GM12878 (cell line): ENCODE measurements at regions not wholly inside any gene's neighbourhood (a gene's known extent, or its start where the extent isn't known, plus 50 kb on each side); places are given as distances from the start of the nearest gene placed in this dataset.

ENCODE experiments used
- ATAC-seq: fragments of 200-7000 bp; cut with Tn5 transposase; 3 replicates; pipeline ENCODE4 v1.9.1; 2020; ENCODE audit warnings: mild to moderate bottlenecking, moderate library complexity
- BruUV-seq: library from RNA; stranded (reverse); fragments of 400-500 nt; replicated peaks from 2 replicates; lab custom pipeline; 2021; lab: Mats Ljungman, UMichigan
- CTCF ChIA-PET: fragments of 300-600 bp; sonication (Branson Sonifier 250); formaldehyde crosslinking; extraction: SDS; loops from one replicate; lab custom pipeline; 2021; ENCODE audit warnings: inconsistent platforms; lab: Yijun Ruan, JAX
- POLR2A ChIA-PET: fragments of 350-600 bp; formaldehyde crosslinking; extraction: SDS; loops from one replicate; lab custom pipeline; 2021; ENCODE audit warnings: inconsistent platforms; lab: Charles Lee
- RAD21 ChIA-PET: fragments of 300-600 bp; sonication (Branson Sonifier 250); formaldehyde crosslinking; loops from one replicate; lab custom pipeline; 2023; ENCODE audit warnings: antibody characterized with exemption; ENCODE audit not compliant: unreplicated experiment; lab: Charles Lee
- SMC1A ChIA-PET: fragments of 300-600 bp; sonication (Branson Sonifier 250); formaldehyde crosslinking; loops from one replicate; lab custom pipeline; 2023; ENCODE audit not compliant: unreplicated experiment, uncharacterized antibody; lab: Charles Lee
- DNase-seq: peaks from one replicate; pipeline ENCODE4 v3.0.0-alpha.2; 2011; ENCODE audit warnings: low read depth, low spot score
- FAIRE-seq: peaks from 3 replicates; lab custom pipeline; 2011; peaks lifted over from hg19 to GRCh38; lab: Jason Lieb, UNC
- H2AFZ ChIP-seq: 2 replicates; pipeline ENCODE4 v1.6.0; 2011; ENCODE audit warnings: low read depth, low read length, control low read depth; ENCODE audit not compliant: control insufficient read depth
- H3K27ac ChIP-seq: 2 replicates; pipeline ENCODE4 v1.5.1; 2011; ENCODE audit warnings: control low read depth; ENCODE audit not compliant: control insufficient read depth, insufficient read depth
- H3K27me3 ChIP-seq, 2 experiments: replicated peaks in 1 of 2; 2 replicates each; pipeline versions ENCODE4 v1.6.0 to v1.6.1; 2011; ENCODE audit warnings: low read length in 1 of 2; ENCODE audit not compliant: control insufficient read depth in 2 of 2, insufficient read depth in 2 of 2
- H3K36me3 ChIP-seq, 2 experiments: 2 replicates each; pipeline ENCODE4 v1.5.1; 2011; ENCODE audit warnings: low read length in 1 of 2; ENCODE audit not compliant: control insufficient read depth in 2 of 2, insufficient read depth in 2 of 2
- H3K4me1 ChIP-seq: 2 replicates; pipeline ENCODE4 v1.6.1; 2011; ENCODE audit warnings: mild to moderate bottlenecking, low read length, moderate library complexity, mixed read lengths; ENCODE audit not compliant: control insufficient read depth, insufficient read depth
- H3K4me2 ChIP-seq: 2 replicates; pipeline ENCODE4 v1.6.0; 2011; ENCODE audit warnings: control low read depth; ENCODE audit not compliant: control insufficient read depth, insufficient read depth
- H3K4me3 ChIP-seq: fragments of 200-600 bp; sonication (generic); 2 replicates; pipeline ENCODE4 v1.5.1; 2016
- H3K79me2 ChIP-seq: 2 replicates; pipeline ENCODE4 v1.6.0; 2011; ENCODE audit warnings: low read length; ENCODE audit not compliant: control insufficient read depth, insufficient read depth
- H3K9ac ChIP-seq: 2 replicates; pipeline ENCODE4 v1.8.0; 2011; ENCODE audit warnings: low read length, control low read depth, mixed read lengths; ENCODE audit not compliant: control insufficient read depth, insufficient read depth
- H3K9me3 ChIP-seq: replicated peaks from 3 replicates; pipeline ENCODE4 v1.5.1; 2011; ENCODE audit warnings: mild to moderate bottlenecking, low read length; ENCODE audit not compliant: control insufficient read depth, insufficient read depth
- H4K20me1 ChIP-seq: 2 replicates; pipeline ENCODE4 v1.6.0; 2011; ENCODE audit not compliant: control insufficient read depth, insufficient read depth
- ASH2L ChIP-seq: fragments of 300-600, 200-600 bp; sonication (generic); IDR thresholded peaks from 2 replicates; pipeline ENCODE4 v1.6.1; 2017; ENCODE audit warnings: low read depth, mild to moderate bottlenecking, borderline replicate concordance
- BMI1 ChIP-seq: fragments of 450-650 bp; IDR thresholded peaks from 2 replicates; pipeline ENCODE4 v1.6.1; 2016; ENCODE audit warnings: mild to moderate bottlenecking, moderate library complexity, borderline replicate concordance
- ESRRA ChIP-seq: IDR thresholded peaks from 2 replicates; pipeline ENCODE4 v1.6.1; 2012; ENCODE audit warnings: mild to moderate bottlenecking, low read length, improper control_type of control experiment
- IKZF2 ChIP-seq, 2 experiments: fragments of 450-650 bp; IDR thresholded peaks; 2 replicates each; pipeline ENCODE4 v1.6.1; 2017; ENCODE audit warnings: mild to moderate bottlenecking in 2 of 2, moderate library complexity in 2 of 2
- LARP7 ChIP-seq: fragments of 450-650 bp; IDR thresholded peaks from 2 replicates; pipeline ENCODE4 v1.6.1; 2017; ENCODE audit warnings: mild to moderate bottlenecking
- NRF1 ChIP-seq: conservative IDR thresholded peaks from 2 replicates; pipeline ENCODE4 v1.6.1; 2011; ENCODE audit warnings: mild to moderate bottlenecking, low read depth, low read length, improper control_type of control experiment
- POLR2AphosphoS2 ChIP-seq: IDR thresholded peaks from 2 replicates; pipeline ENCODE4 v1.6.1; 2011; ENCODE audit warnings: low read depth, mild to moderate bottlenecking, low read length, improper control_type of control experiment, moderate library complexity
- RELA ChIP-seq: fragments of 450-650 bp; IDR thresholded peaks from 2 replicates; pipeline ENCODE4 v1.8.0; 2014; ENCODE audit warnings: borderline replicate concordance; ENCODE audit not compliant: partially characterized antibody
- RUNX3 ChIP-seq: IDR thresholded peaks from 2 replicates; pipeline ENCODE4 v1.6.1; 2012; ENCODE audit warnings: low read length, inconsistent platforms
- SMC3 ChIP-seq: IDR thresholded peaks from 2 replicates; pipeline ENCODE4 v1.6.1; 2011; ENCODE audit warnings: low read length, improper control_type of control experiment, borderline replicate concordance
- TCF12 ChIP-seq: IDR thresholded peaks from 2 replicates; pipeline ENCODE4 v1.6.1; 2011; ENCODE audit warnings: low read depth, mild to moderate bottlenecking, low read length
- ZNF384 ChIP-seq: IDR thresholded peaks from 2 replicates; pipeline ENCODE4 v1.6.1; 2012; ENCODE audit warnings: low read depth, mild to moderate bottlenecking, low read length, improper control_type of control experiment, borderline replicate concordance
- in situ Hi-C: fragments of 300-500 bp; cut with MboI; formaldehyde crosslinking; loops from 9 replicates; pipeline ENCODE4 v1.14.3; 2018; ENCODE audit warnings: mixed read lengths
- intact Hi-C: fragments of 100-400 bp; cut with micrococcal nuclease; formaldehyde crosslinking; loops from one replicate; pipeline ENCODE4 v1.14.2; 2022; ENCODE audit not compliant: unreplicated experiment
- TF ChIP-seq, protein P1 (sequence below): fragments of 450-650 bp; IDR thresholded peaks from 2 replicates; pipeline ENCODE4 v1.6.1; 2017; ENCODE audit warnings: low read depth, mild to moderate bottlenecking, moderate library complexity
- TF ChIP-seq, protein P2 (sequence below): fragments of 450-650 bp; IDR thresholded peaks from 2 replicates; pipeline ENCODE4 v1.6.1; 2018; ENCODE audit warnings: mild to moderate bottlenecking, low read depth, moderate library complexity; ENCODE audit not compliant: partially characterized antibody
- TF ChIP-seq, protein P3 (sequence below): fragments of 450-650 bp; IDR thresholded peaks from 2 replicates; pipeline ENCODE4 v1.6.1; 2017; ENCODE audit warnings: mild to moderate bottlenecking, low read depth, inconsistent platforms; ENCODE audit not compliant: poor library complexity, severe bottlenecking

DNA sequence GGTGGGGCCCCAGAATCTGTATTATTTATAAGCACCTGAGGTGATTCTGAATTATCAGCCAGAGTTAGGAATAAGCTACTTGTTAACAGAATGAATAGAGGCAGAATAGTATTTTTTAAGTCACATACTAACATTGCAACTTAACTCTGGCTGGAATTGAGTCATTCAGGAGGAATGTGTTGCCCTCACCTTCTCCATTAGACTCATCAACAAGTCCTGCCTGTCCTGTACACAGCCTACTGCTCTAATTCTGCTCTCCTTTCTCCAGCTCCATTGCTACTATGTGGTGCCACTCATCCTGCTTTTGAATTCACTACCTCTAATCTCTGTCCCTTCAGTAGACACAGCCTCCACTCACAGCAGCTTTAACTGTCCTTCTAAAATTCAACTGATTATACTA, 669.4 kb downstream of the DHX35 start:
- ATAC-seq (no peak), DNase-seq (no peak), FAIRE-seq (no peak)
- TF ChIP-seq, protein P1, sequence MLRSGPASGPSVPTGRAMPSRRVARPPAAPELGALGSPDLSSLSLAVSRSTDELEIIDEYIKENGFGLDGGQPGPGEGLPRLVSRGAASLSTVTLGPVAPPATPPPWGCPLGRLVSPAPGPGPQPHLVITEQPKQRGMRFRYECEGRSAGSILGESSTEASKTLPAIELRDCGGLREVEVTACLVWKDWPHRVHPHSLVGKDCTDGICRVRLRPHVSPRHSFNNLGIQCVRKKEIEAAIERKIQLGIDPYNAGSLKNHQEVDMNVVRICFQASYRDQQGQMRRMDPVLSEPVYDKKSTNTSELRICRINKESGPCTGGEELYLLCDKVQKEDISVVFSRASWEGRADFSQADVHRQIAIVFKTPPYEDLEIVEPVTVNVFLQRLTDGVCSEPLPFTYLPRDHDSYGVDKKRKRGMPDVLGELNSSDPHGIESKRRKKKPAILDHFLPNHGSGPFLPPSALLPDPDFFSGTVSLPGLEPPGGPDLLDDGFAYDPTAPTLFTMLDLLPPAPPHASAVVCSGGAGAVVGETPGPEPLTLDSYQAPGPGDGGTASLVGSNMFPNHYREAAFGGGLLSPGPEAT: no peak
- TF ChIP-seq BMI1: no peak
- TF ChIP-seq RUNX3: no peak
- TF ChIP-seq ASH2L: no peak
- no peak for TF ChIP-seq NRF1
- TF ChIP-seq, protein P2, sequence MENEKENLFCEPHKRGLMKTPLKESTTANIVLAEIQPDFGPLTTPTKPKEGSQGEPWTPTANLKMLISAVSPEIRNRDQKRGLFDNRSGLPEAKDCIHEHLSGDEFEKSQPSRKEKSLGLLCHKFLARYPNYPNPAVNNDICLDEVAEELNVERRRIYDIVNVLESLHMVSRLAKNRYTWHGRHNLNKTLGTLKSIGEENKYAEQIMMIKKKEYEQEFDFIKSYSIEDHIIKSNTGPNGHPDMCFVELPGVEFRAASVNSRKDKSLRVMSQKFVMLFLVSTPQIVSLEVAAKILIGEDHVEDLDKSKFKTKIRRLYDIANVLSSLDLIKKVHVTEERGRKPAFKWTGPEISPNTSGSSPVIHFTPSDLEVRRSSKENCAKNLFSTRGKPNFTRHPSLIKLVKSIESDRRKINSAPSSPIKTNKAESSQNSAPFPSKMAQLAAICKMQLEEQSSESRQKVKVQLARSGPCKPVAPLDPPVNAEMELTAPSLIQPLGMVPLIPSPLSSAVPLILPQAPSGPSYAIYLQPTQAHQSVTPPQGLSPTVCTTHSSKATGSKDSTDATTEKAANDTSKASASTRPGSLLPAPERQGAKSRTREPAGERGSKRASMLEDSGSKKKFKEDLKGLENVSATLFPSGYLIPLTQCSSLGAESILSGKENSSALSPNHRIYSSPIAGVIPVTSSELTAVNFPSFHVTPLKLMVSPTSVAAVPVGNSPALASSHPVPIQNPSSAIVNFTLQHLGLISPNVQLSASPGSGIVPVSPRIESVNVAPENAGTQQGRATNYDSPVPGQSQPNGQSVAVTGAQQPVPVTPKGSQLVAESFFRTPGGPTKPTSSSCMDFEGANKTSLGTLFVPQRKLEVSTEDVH: no peak
- no peak for TF ChIP-seq ZNF384
- TF ChIP-seq TCF12: no peak
- TF ChIP-seq POLR2AphosphoS2: no peak
- no peak for TF ChIP-seq RELA
- TF ChIP-seq SMC3: no peak
- no peak for TF ChIP-seq IKZF2 (IDR thresholded peaks at IDR 0.05)
- TF ChIP-seq LARP7: no peak
- TF ChIP-seq, protein P3, sequence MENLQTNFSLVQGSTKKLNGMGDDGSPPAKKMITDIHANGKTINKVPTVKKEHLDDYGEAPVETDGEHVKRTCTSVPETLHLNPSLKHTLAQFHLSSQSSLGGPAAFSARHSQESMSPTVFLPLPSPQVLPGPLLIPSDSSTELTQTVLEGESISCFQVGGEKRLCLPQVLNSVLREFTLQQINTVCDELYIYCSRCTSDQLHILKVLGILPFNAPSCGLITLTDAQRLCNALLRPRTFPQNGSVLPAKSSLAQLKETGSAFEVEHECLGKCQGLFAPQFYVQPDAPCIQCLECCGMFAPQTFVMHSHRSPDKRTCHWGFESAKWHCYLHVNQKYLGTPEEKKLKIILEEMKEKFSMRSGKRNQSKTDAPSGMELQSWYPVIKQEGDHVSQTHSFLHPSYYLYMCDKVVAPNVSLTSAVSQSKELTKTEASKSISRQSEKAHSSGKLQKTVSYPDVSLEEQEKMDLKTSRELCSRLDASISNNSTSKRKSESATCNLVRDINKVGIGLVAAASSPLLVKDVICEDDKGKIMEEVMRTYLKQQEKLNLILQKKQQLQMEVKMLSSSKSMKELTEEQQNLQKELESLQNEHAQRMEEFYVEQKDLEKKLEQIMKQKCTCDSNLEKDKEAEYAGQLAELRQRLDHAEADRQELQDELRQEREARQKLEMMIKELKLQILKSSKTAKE: no peak
- TF ChIP-seq ESRRA: no peak
- no peaks in the 10 kb centered on the region for H4K20me1 ChIP-seq
- H3K79me2 ChIP-seq: no peaks in the 10 kb centered on the region
- in situ Hi-C loops: no loop called here
- H3K9me3 ChIP-seq: no peaks in the 10 kb centered on the region
- no peaks in the 10 kb centered on the region for H3K27me3 ChIP-seq
- RAD21 ChIA-PET: interaction anchor here (0.6 kb wide), 1 partner anchor 264 kb away, joined by 3 read pairs; no protein-coding TSS in a partner anchor
- no peak overlapping the region for H3K9ac ChIP-seq
- no peak overlapping the region for H3K4me2 ChIP-seq
- BruUV-seq: no TSS peak
- SMC1A ChIA-PET: no interaction called here
- no peaks in the 10 kb centered on the region for H3K36me3 ChIP-seq
- CTCF ChIA-PET: no interaction called here
- no peaks in the 10 kb centered on the region for H3K4me1 ChIP-seq
- intact Hi-C loops: no loop called here
- no peak overlapping the region for H2AFZ ChIP-seq
- no peak overlapping the region for H3K4me3 ChIP-seq
- POLR2A ChIA-PET: interaction anchor here (0.5 kb wide), 1 partner anchor 252 kb away, joined by 3 read pairs; no protein-coding TSS in a partner anchor
- no peak overlapping the region for H3K27ac ChIP-seq
